Liver (tissue), 3 donors: ENCODE measurements at regions not wholly inside any gene's neighbourhood (a gene's known extent, or its start where the extent isn't known, plus 50 kb on each side); places are given as distances from the start of the nearest gene placed in this dataset.

ENCODE experiments used
- RAD21 ChIP-seq, 2 donors: IDR thresholded peaks; 2 replicates each; pipeline ENCODE4 v1.6.1; 2016; ENCODE audit warnings: antibody characterized with exemption in 2 of 2, mild to moderate bottlenecking in 2 of 2
- SP1 ChIP-seq: IDR thresholded peaks from 2 replicates; pipeline ENCODE4 v1.6.1; 2018; ENCODE audit warnings: antibody characterized with exemption, mild to moderate bottlenecking
- YY1 ChIP-seq: IDR thresholded peaks from 2 replicates; pipeline ENCODE4 v1.6.1; 2016; ENCODE audit warnings: antibody characterized with exemption, mild to moderate bottlenecking
- TF ChIP-seq, protein P1 (sequence below): IDR thresholded peaks from 2 replicates; pipeline ENCODE4 v1.6.1; 2016; ENCODE audit warnings: antibody characterized with exemption, mild to moderate bottlenecking
- TF ChIP-seq, protein P2 (sequence below): IDR thresholded peaks from 2 replicates; pipeline ENCODE4 v1.6.1; 2016; ENCODE audit warnings: antibody characterized with exemption
- TF ChIP-seq, protein P3 (sequence below): fragments of 150-350 bp; IDR thresholded peaks from 2 replicates; pipeline ENCODE4 v1.5.1; 2017; ENCODE audit warnings: improper control_type of control experiment, low read depth, low read length; ENCODE audit not compliant: missing input control
- donor health status: healthy.
- donor health status: healthy.

DNA sequence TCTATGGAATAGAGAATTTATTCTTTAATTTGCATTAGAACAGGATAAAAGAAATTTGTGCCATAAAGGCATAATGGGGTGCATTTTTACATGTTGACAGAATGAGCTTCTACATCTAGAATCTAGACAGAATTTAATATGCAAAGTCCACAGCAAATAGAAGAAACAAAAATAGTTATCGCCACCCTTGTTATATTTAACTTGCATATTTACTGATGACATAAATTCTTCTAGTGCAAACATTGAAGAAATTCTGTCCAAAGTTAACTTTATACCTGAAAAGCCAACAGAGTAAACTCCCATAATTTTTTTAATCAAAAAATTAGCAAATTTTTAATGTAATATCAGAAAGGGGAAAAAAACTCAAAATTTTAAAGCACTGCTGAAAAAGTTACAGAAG lies 213.7 kb upstream of the ALCAM start:
- TF ChIP-seq, protein P1, sequence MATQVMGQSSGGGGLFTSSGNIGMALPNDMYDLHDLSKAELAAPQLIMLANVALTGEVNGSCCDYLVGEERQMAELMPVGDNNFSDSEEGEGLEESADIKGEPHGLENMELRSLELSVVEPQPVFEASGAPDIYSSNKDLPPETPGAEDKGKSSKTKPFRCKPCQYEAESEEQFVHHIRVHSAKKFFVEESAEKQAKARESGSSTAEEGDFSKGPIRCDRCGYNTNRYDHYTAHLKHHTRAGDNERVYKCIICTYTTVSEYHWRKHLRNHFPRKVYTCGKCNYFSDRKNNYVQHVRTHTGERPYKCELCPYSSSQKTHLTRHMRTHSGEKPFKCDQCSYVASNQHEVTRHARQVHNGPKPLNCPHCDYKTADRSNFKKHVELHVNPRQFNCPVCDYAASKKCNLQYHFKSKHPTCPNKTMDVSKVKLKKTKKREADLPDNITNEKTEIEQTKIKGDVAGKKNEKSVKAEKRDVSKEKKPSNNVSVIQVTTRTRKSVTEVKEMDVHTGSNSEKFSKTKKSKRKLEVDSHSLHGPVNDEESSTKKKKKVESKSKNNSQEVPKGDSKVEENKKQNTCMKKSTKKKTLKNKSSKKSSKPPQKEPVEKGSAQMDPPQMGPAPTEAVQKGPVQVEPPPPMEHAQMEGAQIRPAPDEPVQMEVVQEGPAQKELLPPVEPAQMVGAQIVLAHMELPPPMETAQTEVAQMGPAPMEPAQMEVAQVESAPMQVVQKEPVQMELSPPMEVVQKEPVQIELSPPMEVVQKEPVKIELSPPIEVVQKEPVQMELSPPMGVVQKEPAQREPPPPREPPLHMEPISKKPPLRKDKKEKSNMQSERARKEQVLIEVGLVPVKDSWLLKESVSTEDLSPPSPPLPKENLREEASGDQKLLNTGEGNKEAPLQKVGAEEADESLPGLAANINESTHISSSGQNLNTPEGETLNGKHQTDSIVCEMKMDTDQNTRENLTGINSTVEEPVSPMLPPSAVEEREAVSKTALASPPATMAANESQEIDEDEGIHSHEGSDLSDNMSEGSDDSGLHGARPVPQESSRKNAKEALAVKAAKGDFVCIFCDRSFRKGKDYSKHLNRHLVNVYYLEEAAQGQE: no peak
- TF ChIP-seq, protein P2, sequence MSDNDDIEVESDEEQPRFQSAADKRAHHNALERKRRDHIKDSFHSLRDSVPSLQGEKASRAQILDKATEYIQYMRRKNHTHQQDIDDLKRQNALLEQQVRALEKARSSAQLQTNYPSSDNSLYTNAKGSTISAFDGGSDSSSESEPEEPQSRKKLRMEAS: no peak
- TF ChIP-seq, protein P3, sequence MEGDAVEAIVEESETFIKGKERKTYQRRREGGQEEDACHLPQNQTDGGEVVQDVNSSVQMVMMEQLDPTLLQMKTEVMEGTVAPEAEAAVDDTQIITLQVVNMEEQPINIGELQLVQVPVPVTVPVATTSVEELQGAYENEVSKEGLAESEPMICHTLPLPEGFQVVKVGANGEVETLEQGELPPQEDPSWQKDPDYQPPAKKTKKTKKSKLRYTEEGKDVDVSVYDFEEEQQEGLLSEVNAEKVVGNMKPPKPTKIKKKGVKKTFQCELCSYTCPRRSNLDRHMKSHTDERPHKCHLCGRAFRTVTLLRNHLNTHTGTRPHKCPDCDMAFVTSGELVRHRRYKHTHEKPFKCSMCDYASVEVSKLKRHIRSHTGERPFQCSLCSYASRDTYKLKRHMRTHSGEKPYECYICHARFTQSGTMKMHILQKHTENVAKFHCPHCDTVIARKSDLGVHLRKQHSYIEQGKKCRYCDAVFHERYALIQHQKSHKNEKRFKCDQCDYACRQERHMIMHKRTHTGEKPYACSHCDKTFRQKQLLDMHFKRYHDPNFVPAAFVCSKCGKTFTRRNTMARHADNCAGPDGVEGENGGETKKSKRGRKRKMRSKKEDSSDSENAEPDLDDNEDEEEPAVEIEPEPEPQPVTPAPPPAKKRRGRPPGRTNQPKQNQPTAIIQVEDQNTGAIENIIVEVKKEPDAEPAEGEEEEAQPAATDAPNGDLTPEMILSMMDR: no peak
- TF ChIP-seq SP1 (no peak), YY1 (no peak), RAD21 (IDR thresholded peaks at IDR 0.05) (no peak)
